ENCODE measurements at regions not wholly inside any gene's neighbourhood (a gene's known extent, or its start where the extent isn't known, plus 50 kb on each side); places are given as distances from the start of the nearest gene placed in this dataset.

- DNase-seq (ENCODE audit: low read depth in 1 of 2, low spot score in 1 of 2), result no peak
- no peak overlapping the region for H3K4me3 ChIP-seq
- TF ChIP-seq CTCF (IDR thresholded peaks at IDR 0.05; ENCODE audit: low read depth, low read length), result no peak
- H3K4me1 ChIP-seq (ENCODE audit: low read depth), result no peaks in the 10 kb centered on the region
- H3K9me3 ChIP-seq (ENCODE audit: low read depth), result no peaks in the 10 kb centered on the region
- no peaks in the 10 kb centered on the region for H3K27me3 ChIP-seq
- H3K36me3 ChIP-seq, result no peaks in the 10 kb centered on the region
- H3K27ac ChIP-seq, result no peak overlapping the region
These were observed 486.8 kb upstream of the WWC1 start for GRCh38 chr5:167804512-167805220.

- Histone ChIP-seq H3K36me3 (no peaks in the 10 kb centered on the region), H3K27ac (no peak overlapping the region), H3K4me1 (ENCODE audit: low read depth) (no peaks in the 10 kb centered on the region), H3K27me3 (no peaks in the 10 kb centered on the region), H3K4me3 (no peak overlapping the region), H3K9me3 (ENCODE audit: low read depth) (no peaks in the 10 kb centered on the region)
- no peak for DNase-seq (ENCODE audit: low read depth in 1 of 2, low spot score in 1 of 2)
- TF ChIP-seq CTCF (IDR thresholded peaks at IDR 0.05; ENCODE audit: low read depth, low read length), result no peak
These were observed 480.9 kb upstream of the WWC1 start for GRCh38 chr5:167810573-167810972.

- H3K4me3 ChIP-seq, result no peak overlapping the region
- no peaks in the 10 kb centered on the region for H3K27me3 ChIP-seq
These were observed 478.6 kb upstream of the WWC1 start for GRCh38 chr5:167812871-167813270.

GRCh38 chr5:167813389-167813788 is 478.1 kb upstream of the WWC1 start:
- Histone ChIP-seq H3K9me3 (ENCODE audit: low read depth) (no peaks in the 10 kb centered on the region), H3K27me3 (no peaks in the 10 kb centered on the region), H3K4me3 (no peak overlapping the region), H3K36me3 (no peaks in the 10 kb centered on the region), H3K27ac (no peak overlapping the region), H3K4me1 (ENCODE audit: low read depth) (no peaks in the 10 kb centered on the region)
- TF ChIP-seq CTCF (IDR thresholded peaks at IDR 0.05; ENCODE audit: low read depth, low read length), result no peak
- DNase-seq (ENCODE audit: low read depth in 1 of 2, low spot score in 1 of 2), result no peak

More at GRCh38 chr5:167812871-167813270, 478.6 kb upstream of the WWC1 start:
- no peak for DNase-seq (ENCODE audit: low read depth in 1 of 2, low spot score in 1 of 2)
- Histone ChIP-seq H3K4me1 (ENCODE audit: low read depth) (no peaks in the 10 kb centered on the region), H3K27ac (no peak overlapping the region), H3K9me3 (ENCODE audit: low read depth) (no peaks in the 10 kb centered on the region), H3K36me3 (no peaks in the 10 kb centered on the region)
- TF ChIP-seq CTCF (IDR thresholded peaks at IDR 0.05; ENCODE audit: low read depth, low read length), result no peak

GRCh38 chr5:167814040-167814439 is 477.4 kb upstream of the WWC1 start:
- Histone ChIP-seq H3K27ac (no peak overlapping the region), H3K9me3 (ENCODE audit: low read depth) (no peaks in the 10 kb centered on the region), H3K4me1 (ENCODE audit: low read depth) (no peaks in the 10 kb centered on the region), H3K4me3 (no peak overlapping the region), H3K36me3 (no peaks in the 10 kb centered on the region), H3K27me3 (no peaks in the 10 kb centered on the region)
- TF ChIP-seq CTCF (IDR thresholded peaks at IDR 0.05; ENCODE audit: low read depth, low read length), result no peak
- no peak for DNase-seq (ENCODE audit: low read depth in 1 of 2, low spot score in 1 of 2)

All from cardiac muscle cell (in vitro differentiated cells and primary cell).